ENCODE measurements at regions not wholly inside any gene's neighbourhood (a gene's known extent, or its start where the extent isn't known, plus 50 kb on each side); places are given as distances from the start of the nearest gene placed in this dataset.

DNA sequence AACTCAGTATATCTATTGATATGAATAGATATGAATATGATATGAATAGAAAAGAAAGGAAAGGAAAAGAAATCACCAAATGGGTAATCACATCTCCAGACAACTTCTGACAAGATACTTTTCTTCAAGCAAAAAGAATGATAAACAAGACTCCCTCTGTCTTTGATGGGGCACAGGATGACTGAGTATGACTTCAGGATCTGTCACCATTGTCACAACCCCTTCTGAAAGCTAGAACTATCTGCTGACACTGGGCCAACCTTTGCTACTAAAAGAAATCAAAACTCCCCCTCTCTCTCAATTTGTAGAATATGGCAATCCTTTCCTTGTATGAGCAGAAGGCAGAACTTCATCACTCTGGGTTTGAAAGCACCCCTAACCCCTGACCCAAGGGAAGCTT, 267.2 kb upstream of the RASGEF1B start:
- H3K27ac ChIP-seq, result no peak overlapping the region
- TF ChIP-seq, protein P1, sequence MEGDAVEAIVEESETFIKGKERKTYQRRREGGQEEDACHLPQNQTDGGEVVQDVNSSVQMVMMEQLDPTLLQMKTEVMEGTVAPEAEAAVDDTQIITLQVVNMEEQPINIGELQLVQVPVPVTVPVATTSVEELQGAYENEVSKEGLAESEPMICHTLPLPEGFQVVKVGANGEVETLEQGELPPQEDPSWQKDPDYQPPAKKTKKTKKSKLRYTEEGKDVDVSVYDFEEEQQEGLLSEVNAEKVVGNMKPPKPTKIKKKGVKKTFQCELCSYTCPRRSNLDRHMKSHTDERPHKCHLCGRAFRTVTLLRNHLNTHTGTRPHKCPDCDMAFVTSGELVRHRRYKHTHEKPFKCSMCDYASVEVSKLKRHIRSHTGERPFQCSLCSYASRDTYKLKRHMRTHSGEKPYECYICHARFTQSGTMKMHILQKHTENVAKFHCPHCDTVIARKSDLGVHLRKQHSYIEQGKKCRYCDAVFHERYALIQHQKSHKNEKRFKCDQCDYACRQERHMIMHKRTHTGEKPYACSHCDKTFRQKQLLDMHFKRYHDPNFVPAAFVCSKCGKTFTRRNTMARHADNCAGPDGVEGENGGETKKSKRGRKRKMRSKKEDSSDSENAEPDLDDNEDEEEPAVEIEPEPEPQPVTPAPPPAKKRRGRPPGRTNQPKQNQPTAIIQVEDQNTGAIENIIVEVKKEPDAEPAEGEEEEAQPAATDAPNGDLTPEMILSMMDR (IDR thresholded peaks at IDR 0.05), result no peak

GRCh38 chr4:81737865-81738559, 266.3 kb upstream of the RASGEF1B start:
- TF ChIP-seq, protein P1 (IDR thresholded peaks at IDR 0.05), result no peak
- TF ChIP-seq ZFX (IDR thresholded peaks at IDR 0.05; ENCODE audit: borderline replicate concordance), result no peak
- no peak overlapping the region for H3K27ac ChIP-seq

- TF ChIP-seq, protein P1 (IDR thresholded peaks at IDR 0.05), result no peak
- TF ChIP-seq ZFX (IDR thresholded peaks at IDR 0.05; ENCODE audit: borderline replicate concordance), result no peak
- H3K27ac ChIP-seq, result no peak overlapping the region
Observed at GRCh38 chr4:81736324-81736723, 264.6 kb upstream of the RASGEF1B start.

GRCh38 chr4:81732980-81733379, 261.3 kb upstream of the RASGEF1B start:
- TF ChIP-seq, protein P1 (IDR thresholded peaks at IDR 0.05), result no peak
- no peak for TF ChIP-seq ZFX (IDR thresholded peaks at IDR 0.05; ENCODE audit: borderline replicate concordance)
- H3K27ac ChIP-seq, result no peak overlapping the region

DNA sequence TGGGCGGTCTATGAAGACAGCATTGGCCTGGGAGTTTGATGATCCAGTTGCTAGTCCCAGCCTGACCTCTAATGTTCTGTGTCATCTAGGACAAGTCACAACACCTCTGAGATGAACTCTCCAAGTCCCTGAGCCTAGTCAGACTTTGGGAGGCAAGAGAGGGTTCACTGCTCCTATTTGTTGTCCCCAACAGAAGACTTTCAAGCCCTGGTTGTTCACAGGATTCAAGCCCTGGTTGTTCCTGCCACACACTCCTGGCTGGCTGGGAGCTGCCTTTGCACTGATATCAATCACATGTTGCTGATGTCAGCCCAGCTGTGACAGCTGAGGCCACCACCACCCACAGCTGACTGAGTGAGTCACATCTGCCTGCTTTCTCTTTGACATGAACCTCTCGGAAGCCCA, 253.2 kb upstream of the RASGEF1B start:
- no peak for TF ChIP-seq ZFX (IDR thresholded peaks at IDR 0.05; ENCODE audit: borderline replicate concordance)
- TF ChIP-seq, protein P1 (IDR thresholded peaks at IDR 0.05), result no peak
- H3K27ac ChIP-seq, result no peak overlapping the region

DNA sequence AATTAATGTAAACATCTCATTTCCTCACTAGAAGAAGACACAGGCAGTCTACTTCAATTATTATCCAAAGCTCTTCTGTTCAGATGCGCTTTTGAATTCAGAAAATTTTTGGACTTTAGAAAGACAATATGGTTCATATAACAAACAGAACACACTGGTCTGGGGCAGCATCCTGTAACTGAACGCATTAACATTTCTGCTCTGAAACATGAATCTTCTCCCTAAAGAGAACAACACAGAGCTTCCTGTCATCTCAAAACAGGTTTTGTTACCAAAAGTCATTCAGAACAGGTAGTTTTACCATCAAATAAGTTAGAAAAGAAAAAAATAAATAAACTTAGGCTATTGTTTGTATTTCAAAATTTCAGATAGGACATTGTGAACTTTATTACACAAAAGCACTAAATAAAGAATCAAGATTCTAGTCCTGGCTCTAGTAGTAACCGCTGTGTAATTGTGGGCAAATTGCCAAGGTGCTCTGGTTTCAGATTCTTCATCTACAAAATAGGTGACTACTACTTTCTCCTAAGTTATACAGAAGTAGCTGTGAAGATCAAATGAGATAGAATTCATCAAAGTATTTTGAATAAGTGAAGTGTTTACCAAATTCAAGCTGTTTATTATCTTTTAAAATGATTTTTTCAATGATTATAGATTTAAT, 252.3 kb upstream of the RASGEF1B start:
- TF ChIP-seq, protein P1 (IDR thresholded peaks at IDR 0.05), result no peak
- no peak for TF ChIP-seq ZFX (IDR thresholded peaks at IDR 0.05; ENCODE audit: borderline replicate concordance)

More for the DNA sequence above, 252.3 kb upstream of the RASGEF1B start:
- H3K27ac ChIP-seq, result no peak overlapping the region

All from 22Rv1 (cell line).